GM19452 (cell line): ENCODE measurements at regions not wholly inside any gene's neighbourhood (a gene's known extent, or its start where the extent isn't known, plus 50 kb on each side); places are given as distances from the start of the nearest gene placed in this dataset.
"Not testable (repeated sequence)": the region's sequence is repeated elsewhere in the genome, so short reads cannot be mapped to it uniquely, and the experiment has no call there.

Experiments
- ATAC-seq: cut with Tn5 transposase; IDR thresholded peaks from one replicate; pipeline ENCODE4 v1.9.1; 2021; ENCODE audit not compliant: unreplicated experiment

DNA sequence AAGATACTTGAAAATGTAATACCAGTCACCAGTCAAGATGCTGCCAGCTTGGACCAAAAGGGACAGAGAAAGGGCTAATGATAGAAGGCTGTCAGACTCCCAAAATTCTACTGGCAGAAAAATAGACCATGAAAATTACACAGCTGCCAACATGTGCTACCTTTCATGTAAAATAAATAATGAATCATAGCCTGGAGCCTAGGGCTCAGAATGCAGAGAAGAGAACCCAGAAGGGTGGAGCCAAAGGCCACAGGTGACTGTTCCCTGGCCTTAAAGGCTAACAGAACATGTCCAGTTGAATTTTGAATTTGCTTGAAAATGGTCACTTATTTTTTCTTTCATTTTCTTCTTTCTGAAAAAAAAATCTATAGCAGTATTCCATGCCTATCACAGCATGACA, 1827.0 kb upstream of the MIR17HG start:
- ATAC-seq, result no peak

DNA sequence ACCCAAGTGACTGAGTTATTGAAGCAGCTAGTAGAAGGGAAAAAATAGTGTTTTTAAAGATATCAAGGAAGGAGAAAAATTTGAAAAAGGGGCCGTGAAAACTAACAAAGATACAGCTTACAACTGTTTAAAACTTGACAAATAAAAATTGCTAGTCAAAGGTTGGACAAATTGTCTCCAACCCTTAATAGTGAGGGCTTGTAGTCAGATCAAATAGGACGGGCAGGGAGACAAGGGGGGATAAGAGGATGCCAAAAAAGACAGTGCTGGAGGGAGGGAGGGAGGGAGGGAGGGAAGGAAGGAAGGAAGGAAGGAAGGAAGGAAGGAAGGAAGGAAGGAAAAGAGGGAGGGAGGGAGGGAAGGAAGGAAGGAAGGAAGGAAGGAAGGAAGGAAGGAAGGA, 1825.8 kb upstream of the MIR17HG start:
- not testable (repeated sequence) for ATAC-seq

DNA sequence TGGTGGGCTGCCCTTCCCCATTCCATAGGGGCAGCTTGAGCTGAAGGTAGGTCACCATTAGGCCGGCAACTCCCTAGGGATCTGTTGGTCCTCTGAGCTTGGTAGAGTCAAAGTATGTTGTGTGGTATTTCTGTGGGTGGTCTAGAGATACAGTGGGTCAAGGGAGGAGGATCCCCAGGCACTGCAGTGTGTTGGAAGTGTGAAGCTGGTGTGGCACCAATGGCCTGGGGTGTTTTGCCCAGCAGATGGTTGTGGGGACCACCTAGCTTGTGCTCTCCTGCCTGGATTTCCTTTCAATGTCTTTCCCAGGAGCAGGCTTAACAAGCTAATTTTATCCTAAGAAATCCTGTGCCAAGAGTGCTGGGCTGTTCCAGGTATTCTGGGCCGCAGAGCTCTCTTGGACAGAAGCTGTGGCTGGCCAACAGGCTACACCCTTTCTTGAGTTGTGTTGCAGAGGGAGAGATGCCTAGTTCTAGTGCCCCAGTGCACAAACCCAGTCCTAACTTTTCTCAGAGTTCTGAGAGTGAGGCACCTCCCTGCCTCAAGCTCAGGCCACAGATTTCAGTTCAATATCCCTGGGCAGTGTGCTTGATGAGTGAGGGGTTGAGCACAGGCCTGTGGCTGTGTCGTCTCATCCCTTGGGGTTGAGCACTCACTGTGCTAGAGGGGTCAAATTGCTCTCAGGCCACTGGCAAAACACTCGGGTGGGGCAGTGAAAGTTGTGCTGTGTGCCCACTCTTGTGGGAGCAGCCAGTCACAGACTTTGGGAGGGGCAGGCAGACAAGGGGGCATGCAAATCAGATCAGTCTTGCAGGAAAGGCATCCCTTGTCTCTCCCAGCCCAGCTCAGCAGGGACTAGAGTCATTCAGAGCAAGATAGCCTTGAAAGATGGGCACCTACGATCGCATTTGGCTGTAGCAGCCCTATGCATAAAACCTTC, 1806.1 kb upstream of the MIR17HG start:
- no peak for ATAC-seq

DNA sequence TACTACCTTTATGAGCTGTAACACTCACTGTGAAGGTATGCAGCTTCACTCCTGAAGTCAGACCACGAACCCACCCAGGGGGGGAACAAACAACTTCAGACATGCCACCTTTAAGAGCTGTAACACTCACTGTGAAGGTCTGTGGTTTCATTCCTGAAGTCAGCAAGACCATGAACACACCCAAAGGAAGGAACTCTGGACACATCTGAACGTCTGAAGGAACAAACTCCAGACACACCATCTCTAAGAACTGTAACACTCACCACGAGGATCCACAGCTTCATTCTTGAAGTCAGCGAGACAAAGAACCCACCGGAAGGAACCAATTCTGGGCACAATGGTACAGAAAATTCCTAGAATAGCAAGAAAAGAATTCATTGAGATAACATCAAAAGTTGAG, 1796.5 kb upstream of the MIR17HG start:
- no peak for ATAC-seq

- no peak for ATAC-seq
Measured at GRCh38 chr13:89554801-89555200, 1792.7 kb upstream of the MIR17HG start.

- ATAC-seq, result no peak
Measured at GRCh38 chr13:89565476-89566100, 1781.9 kb upstream of the MIR17HG start.

- no peak for ATAC-seq
Measured at GRCh38 chr13:89567025-89567424, 1780.5 kb upstream of the MIR17HG start.

DNA sequence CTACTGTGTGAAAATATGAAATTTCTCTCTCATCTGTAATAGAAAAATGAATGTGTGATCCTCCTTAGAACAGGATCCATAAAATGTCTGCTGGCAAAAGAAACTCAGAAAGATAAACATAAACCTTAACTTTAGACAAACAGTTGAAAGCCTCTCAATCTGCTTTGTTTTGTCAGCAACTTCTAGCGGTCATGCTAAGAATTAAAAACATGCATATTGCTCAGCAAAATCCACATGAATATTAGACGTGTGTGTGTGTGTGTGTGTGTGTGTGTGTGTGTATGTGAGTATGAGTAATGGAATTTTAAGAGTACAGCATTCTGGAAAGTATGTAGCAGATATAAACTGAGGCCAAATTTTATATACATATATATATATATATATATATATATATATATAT, 1779.2 kb upstream of the MIR17HG start:
- ATAC-seq, result no peak

DNA sequence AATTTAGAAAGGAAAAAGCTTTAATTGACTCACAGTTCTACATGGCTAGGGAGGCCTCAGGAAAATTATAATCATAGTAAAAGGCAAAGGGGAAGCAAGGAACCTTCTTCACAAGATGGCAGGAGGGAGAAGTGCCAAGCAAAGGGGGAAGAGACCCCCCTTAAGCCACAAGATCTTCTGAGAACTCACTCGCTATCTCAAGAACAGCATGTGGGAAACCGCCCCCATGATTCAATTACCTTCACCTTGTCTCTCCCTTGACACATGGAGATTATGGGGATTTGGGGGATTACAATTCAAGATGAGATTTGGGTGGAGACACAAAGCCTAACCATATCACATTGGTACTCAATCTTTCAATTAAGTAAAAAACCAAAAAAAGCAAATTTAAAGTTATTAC, 1778.7 kb upstream of the MIR17HG start:
- ATAC-seq, result no peak

GRCh38 chr13:89571676-89572075, 1775.8 kb upstream of the MIR17HG start:
- ATAC-seq, result no peak

DNA sequence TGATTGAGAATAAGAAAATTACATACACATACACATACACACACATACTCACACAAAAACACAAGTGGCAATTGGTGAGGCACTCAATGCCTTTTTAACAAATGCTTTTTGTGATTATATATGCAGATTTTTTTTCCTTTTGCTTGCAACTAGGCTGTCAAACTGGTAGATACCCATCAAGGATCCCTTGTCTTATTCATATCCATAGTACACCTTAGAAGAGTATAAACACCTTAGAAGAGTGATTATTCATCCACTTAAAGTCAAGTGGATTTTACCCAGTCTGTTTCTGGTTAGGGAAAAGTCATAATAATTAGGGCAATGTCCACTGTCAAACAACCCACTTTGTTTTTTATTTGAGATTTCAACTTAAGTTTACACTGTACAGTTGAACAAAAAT, 1773.4 kb upstream of the MIR17HG start:
- no peak for ATAC-seq

DNA sequence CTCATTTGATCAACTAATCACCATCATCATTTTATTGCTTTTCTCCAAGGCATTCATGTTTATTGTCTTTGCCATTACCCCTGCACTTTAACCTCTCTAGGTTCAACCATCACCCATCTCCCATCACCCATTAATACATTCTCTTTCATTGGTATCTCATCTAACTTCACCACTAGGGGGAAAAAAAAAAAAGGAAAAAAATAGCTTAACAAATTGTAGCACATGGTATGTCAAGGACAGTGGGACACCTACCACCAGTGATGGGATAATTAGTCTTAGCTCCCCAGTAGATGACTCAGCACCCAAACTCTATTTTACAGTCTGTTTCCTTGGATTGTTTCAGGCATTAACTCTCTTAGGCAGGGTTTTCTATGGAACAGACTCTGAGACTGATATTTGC, 1770.2 kb upstream of the MIR17HG start:
- ATAC-seq, result no peak

- ATAC-seq, result no peak
Measured at GRCh38 chr13:89584058-89584620, 1763.3 kb upstream of the MIR17HG start.

DNA sequence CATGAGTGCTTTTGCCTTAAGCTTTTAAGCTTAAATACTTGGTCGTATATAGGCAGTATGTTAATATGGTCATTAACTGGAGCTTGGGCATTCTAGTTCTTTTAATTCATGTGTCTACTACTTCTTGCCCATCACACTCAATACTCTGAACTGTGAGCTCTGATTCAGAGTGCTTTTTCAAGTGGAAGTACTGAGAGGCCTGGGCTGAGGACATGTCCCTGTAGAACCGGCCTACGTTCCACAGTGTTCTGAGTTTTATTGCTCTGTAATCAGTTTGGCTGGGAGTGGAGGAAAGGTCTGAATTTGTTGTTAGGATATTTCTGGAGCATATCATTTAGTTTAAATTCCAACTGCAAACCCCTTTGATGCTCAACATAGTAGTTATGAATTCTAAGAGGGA, 1744.8 kb upstream of the MIR17HG start:
- ATAC-seq, result no peak

GRCh38 chr13:89603187-89603586, 1744.3 kb upstream of the MIR17HG start:
- ATAC-seq, result no peak

DNA sequence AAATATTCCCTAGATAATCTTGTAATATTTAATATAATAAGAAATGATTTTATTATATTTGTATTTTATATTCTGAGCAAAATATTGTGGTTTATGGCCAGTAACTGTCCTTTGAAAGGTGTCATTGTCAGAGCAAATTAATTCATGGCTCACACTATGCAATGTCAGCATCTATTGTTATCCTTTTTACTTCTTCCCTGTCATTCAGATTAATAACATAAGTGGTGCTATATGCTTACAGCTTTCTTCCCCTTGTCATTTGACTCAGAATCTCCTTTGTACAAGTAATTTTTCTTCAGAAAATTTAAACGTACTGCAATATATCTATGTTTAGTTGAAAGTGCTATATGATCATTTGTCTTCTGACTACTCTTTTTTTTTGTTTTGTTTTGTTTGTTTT, 1738.2 kb upstream of the MIR17HG start:
- no peak for ATAC-seq

DNA sequence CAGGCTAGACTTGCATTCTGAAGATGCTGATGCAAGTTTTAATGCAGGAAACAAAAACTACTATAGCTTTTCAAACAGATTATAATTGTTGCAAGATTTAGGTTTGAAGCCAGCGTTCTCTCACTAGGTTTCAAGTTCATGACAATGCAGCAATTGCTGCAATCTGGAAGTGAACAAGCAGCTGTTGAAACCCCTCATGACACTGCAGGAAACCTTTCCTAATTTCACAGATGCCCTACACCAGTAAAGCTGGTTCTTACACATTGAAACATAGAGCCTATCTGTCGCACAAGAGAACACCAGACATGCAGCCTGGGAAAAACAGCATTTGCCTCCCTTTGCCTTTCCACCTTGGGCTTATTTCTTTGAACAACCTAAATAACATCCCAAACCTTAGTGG, 1737.2 kb upstream of the MIR17HG start:
- ATAC-seq, result no peak

DNA sequence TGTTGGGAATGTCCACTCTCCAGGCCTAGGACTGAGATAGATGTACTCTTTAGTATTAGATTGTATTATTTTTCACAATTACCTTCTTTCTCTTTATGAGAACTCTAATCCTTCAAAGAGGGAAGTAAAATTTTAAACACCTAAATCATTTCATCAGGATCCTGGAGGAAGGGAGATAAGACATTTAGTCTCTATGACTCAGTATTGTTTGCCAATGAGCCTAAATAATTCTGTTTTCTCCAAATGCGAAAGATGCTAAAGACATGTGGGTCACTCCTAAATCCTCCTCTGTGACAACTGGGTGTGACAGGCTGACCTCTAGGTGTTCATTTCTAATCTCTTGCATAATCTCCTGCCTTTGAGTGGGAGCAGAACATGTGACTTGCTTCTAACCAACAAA, 1736.6 kb upstream of the MIR17HG start:
- ATAC-seq, result no peak

GRCh38 chr13:89627996-89628395, 1719.5 kb upstream of the MIR17HG start:
- ATAC-seq, result no peak

DNA sequence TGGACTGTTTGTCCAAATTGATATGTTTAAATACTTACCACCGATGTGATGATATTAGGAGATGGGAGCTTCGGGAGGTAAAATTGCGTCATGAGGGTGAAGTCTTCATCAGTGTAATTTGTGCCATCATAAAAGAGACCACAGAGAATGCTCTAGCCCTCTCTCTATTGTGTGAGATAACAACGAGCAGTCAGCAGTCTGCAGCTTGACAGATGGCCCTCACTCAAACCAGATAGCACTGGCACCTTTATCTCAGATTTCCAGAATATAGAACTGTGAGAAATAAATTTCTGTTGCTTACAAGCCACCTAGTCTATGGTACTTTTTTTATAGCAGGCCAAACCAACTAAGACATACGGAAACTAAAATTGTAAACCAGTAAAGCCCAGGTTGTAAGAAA, 1718.9 kb upstream of the MIR17HG start:
- no peak for ATAC-seq

GRCh38 chr13:89650226-89650625, 1697.3 kb upstream of the MIR17HG start:
- no peak for ATAC-seq

GRCh38 chr13:89660752-89661151, 1686.7 kb upstream of the MIR17HG start:
- no peak for ATAC-seq
